ENCODE measurements at regions not wholly inside any gene's neighbourhood (a gene's known extent, or its start where the extent isn't known, plus 50 kb on each side); places are given as distances from the start of the nearest gene placed in this dataset.

- Mint-ChIP-seq H3K4me3 (ENCODE audit: unreplicated experiment) (no peak overlapping the region), H3K9me3 (ENCODE audit: unreplicated experiment) (no peaks in the 10 kb centered on the region), H3K27ac (ENCODE audit: unreplicated experiment) (no peak overlapping the region), H3K27me3 (ENCODE audit: low read depth, unreplicated experiment) (no peaks in the 10 kb centered on the region), H3K36me3 (ENCODE audit: low read depth, unreplicated experiment) (no peaks in the 10 kb centered on the region), H3K4me1 (ENCODE audit: low read depth, unreplicated experiment) (peaks cover 5% of the 10 kb centered on the region)
- Histone ChIP-seq H4K20me1 (ENCODE audit: insufficient read depth, low read length) (no peaks in the 10 kb centered on the region), H3K27ac (ENCODE audit: low read depth, low read length) (no peak overlapping the region), H3K4me2 (ENCODE audit: low read length) (no peak overlapping the region), H3K9me3 (ENCODE audit: insufficient read depth, low read depth, low read length) (no peaks in the 10 kb centered on the region), H3K4me3 (ENCODE audit: insufficient read depth, low read depth, low read length) (no peak overlapping the region), H3K27me3 (ENCODE audit: insufficient read depth, low read length) (no peaks in the 10 kb centered on the region), H3K4me1 (ENCODE audit: insufficient read depth, low read length) (no peaks in the 10 kb centered on the region), H3K9ac (ENCODE audit: low read length) (no peak overlapping the region), H2AFZ (ENCODE audit: low read depth, low read length) (no peak overlapping the region), H3K36me3 (ENCODE audit: insufficient read depth, low read length) (no peaks in the 10 kb centered on the region), H3K79me2 (ENCODE audit: insufficient read depth, low read length) (no peaks in the 10 kb centered on the region)
- DNase-seq (ENCODE audit: low read depth), result no peak
- no peak for FAIRE-seq
- TF ChIP-seq, protein P1, sequence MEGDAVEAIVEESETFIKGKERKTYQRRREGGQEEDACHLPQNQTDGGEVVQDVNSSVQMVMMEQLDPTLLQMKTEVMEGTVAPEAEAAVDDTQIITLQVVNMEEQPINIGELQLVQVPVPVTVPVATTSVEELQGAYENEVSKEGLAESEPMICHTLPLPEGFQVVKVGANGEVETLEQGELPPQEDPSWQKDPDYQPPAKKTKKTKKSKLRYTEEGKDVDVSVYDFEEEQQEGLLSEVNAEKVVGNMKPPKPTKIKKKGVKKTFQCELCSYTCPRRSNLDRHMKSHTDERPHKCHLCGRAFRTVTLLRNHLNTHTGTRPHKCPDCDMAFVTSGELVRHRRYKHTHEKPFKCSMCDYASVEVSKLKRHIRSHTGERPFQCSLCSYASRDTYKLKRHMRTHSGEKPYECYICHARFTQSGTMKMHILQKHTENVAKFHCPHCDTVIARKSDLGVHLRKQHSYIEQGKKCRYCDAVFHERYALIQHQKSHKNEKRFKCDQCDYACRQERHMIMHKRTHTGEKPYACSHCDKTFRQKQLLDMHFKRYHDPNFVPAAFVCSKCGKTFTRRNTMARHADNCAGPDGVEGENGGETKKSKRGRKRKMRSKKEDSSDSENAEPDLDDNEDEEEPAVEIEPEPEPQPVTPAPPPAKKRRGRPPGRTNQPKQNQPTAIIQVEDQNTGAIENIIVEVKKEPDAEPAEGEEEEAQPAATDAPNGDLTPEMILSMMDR (IDR thresholded peaks at IDR 0.05; ENCODE audit: insufficient read depth, low read depth, low read length), result no peak
- no peak for TF ChIP-seq EZH2 (IDR thresholded peaks at IDR 0.05; ENCODE audit: insufficient read depth, low read length)
Observed at GRCh38 chr2:196307775-196308305, 136.5 kb upstream of the STK17B start.

DNA sequence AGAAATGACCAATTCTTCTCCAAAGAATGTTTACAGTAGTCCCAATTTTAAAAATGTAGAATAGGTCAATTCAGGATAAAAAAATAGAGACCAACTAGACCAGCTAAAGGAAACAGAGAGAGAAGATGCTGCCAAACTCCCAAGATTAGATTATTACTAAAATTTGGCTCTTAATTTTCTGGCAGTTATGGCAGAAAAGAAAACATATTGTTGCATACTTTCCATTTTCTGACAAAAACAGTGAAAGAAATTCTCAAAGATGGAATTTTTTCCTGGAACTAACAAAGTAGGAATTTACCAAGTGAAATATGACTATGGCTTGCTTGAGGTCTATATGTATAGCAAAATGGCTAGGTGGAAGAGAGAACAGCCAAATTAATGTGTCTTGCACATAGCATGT, 138.3 kb upstream of the STK17B start:
- no peak overlapping the region for H3K4me2 ChIP-seq (ENCODE audit: low read length)

DNA sequence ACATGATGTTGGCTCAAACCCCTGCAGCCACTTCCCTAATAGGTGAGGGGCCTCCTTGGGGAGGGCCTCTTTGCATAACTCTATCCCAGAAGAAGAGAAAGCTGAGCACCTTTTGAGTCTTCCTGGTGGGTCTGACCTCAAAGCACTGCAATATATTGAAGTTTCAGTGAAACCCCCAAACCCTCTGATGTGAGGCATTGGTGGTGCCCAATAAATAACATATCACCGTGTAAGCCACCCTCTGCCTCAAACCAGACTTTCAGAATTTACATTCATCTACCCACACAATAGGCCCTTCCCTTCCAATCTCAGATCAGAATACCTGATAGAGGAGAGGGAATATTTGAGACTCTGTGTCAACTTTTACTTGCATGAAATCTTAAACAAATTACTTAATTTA, 142.8 kb upstream of the STK17B start:
- Histone ChIP-seq H3K27me3 (ENCODE audit: insufficient read depth, low read length) (no peaks in the 10 kb centered on the region), H3K27ac (ENCODE audit: low read depth, low read length) (no peak overlapping the region), H4K20me1 (ENCODE audit: insufficient read depth, low read length) (no peaks in the 10 kb centered on the region), H3K4me1 (ENCODE audit: insufficient read depth, low read length) (peaks cover 20% of the 10 kb centered on the region), H3K36me3 (ENCODE audit: insufficient read depth, low read length) (no peaks in the 10 kb centered on the region), H3K4me3 (ENCODE audit: insufficient read depth, low read depth, low read length) (no peak overlapping the region), H3K9me3 (ENCODE audit: insufficient read depth, low read depth, low read length) (no peaks in the 10 kb centered on the region), H2AFZ (ENCODE audit: low read depth, low read length) (no peak overlapping the region), H3K9ac (ENCODE audit: low read length) (no peak overlapping the region), H3K79me2 (ENCODE audit: insufficient read depth, low read length) (no peaks in the 10 kb centered on the region), H3K4me2 (ENCODE audit: low read length) (no peak overlapping the region)
- TF ChIP-seq, protein P1 (IDR thresholded peaks at IDR 0.05; ENCODE audit: insufficient read depth, low read depth, low read length), result no peak
- no peak for TF ChIP-seq EZH2 (IDR thresholded peaks at IDR 0.05; ENCODE audit: insufficient read depth, low read length)
- Mint-ChIP-seq H3K27me3 (ENCODE audit: low read depth, unreplicated experiment) (no peaks in the 10 kb centered on the region), H3K27ac (ENCODE audit: unreplicated experiment) (peak overlapping the region; percentile 29), H3K9me3 (ENCODE audit: unreplicated experiment) (no peaks in the 10 kb centered on the region), H3K36me3 (ENCODE audit: low read depth, unreplicated experiment) (peaks cover 9% of the 10 kb centered on the region), H3K4me1 (ENCODE audit: low read depth, unreplicated experiment) (peaks cover 23% of the 10 kb centered on the region), H3K4me3 (ENCODE audit: unreplicated experiment) (no peak overlapping the region)
- DNase-seq (ENCODE audit: low read depth), result no peak
- FAIRE-seq, result no peak

More for the DNA sequence above, 138.3 kb upstream of the STK17B start:
- Mint-ChIP-seq H3K36me3 (ENCODE audit: low read depth, unreplicated experiment) (no peaks in the 10 kb centered on the region), H3K9me3 (ENCODE audit: unreplicated experiment) (no peaks in the 10 kb centered on the region), H3K27ac (ENCODE audit: unreplicated experiment) (no peak overlapping the region), H3K4me1 (ENCODE audit: low read depth, unreplicated experiment) (peaks cover 15% of the 10 kb centered on the region), H3K27me3 (ENCODE audit: low read depth, unreplicated experiment) (no peaks in the 10 kb centered on the region), H3K4me3 (ENCODE audit: unreplicated experiment) (no peak overlapping the region)
- Histone ChIP-seq H3K27me3 (ENCODE audit: insufficient read depth, low read length) (no peaks in the 10 kb centered on the region), H3K36me3 (ENCODE audit: insufficient read depth, low read length) (no peaks in the 10 kb centered on the region), H3K4me3 (ENCODE audit: insufficient read depth, low read depth, low read length) (no peak overlapping the region), H3K9ac (ENCODE audit: low read length) (no peak overlapping the region), H4K20me1 (ENCODE audit: insufficient read depth, low read length) (no peaks in the 10 kb centered on the region), H3K4me1 (ENCODE audit: insufficient read depth, low read length) (peaks cover 6% of the 10 kb centered on the region), H3K79me2 (ENCODE audit: insufficient read depth, low read length) (no peaks in the 10 kb centered on the region), H3K9me3 (ENCODE audit: insufficient read depth, low read depth, low read length) (no peaks in the 10 kb centered on the region), H2AFZ (ENCODE audit: low read depth, low read length) (no peak overlapping the region), H3K27ac (ENCODE audit: low read depth, low read length) (no peak overlapping the region)
- TF ChIP-seq, protein P1 (IDR thresholded peaks at IDR 0.05; ENCODE audit: insufficient read depth, low read depth, low read length), result no peak
- TF ChIP-seq EZH2 (IDR thresholded peaks at IDR 0.05; ENCODE audit: insufficient read depth, low read length), result no peak
- no peak for DNase-seq (ENCODE audit: low read depth)
- no peak for FAIRE-seq
